ENCODE measurements at regions not wholly inside any gene's neighbourhood (a gene's known extent, or its start where the extent isn't known, plus 50 kb on each side); places are given as distances from the start of the nearest gene placed in this dataset.

GRCh38 chr5:103679873-103680272 lies 117.3 kb upstream of the NUDT12 start:
- TF ChIP-seq POLR2AphosphoS5 (IDR thresholded peaks at IDR 0.05; ENCODE audit: low read depth, low read length) (no peak), SIN3A (IDR thresholded peaks at IDR 0.05; ENCODE audit: borderline replicate concordance, insufficient read depth, low read length) (no peak), FOXP2 (optimal IDR thresholded peaks at IDR 0.05; ENCODE audit: borderline replicate concordance, extremely low read depth, extremely low read length, insufficient read depth) (no peak), TAF1 (IDR thresholded peaks at IDR 0.05; ENCODE audit: borderline replicate concordance, insufficient read depth, low read length) (no peak), REST (IDR thresholded peaks at IDR 0.05; ENCODE audit: insufficient read depth in 1 of 2, low read depth in 2 of 2, low read length in 2 of 2) (no peak)

GRCh38 chr5:103674739-103675138 lies 112.2 kb upstream of the NUDT12 start:
- no peak for TF ChIP-seq FOXP2 (optimal IDR thresholded peaks at IDR 0.05; ENCODE audit: borderline replicate concordance, extremely low read depth, extremely low read length, insufficient read depth)
- no peak for TF ChIP-seq REST (IDR thresholded peaks at IDR 0.05; ENCODE audit: insufficient read depth in 1 of 2, low read depth in 2 of 2, low read length in 2 of 2)
- no peak for TF ChIP-seq TAF1 (IDR thresholded peaks at IDR 0.05; ENCODE audit: borderline replicate concordance, insufficient read depth, low read length)
- no peak for TF ChIP-seq POLR2AphosphoS5 (IDR thresholded peaks at IDR 0.05; ENCODE audit: low read depth, low read length)
- no peak for TF ChIP-seq SIN3A (IDR thresholded peaks at IDR 0.05; ENCODE audit: borderline replicate concordance, insufficient read depth, low read length)

GRCh38 chr5:103674251-103674650 lies 111.7 kb upstream of the NUDT12 start:
- TF ChIP-seq FOXP2 (optimal IDR thresholded peaks at IDR 0.05; ENCODE audit: borderline replicate concordance, extremely low read depth, extremely low read length, insufficient read depth) (no peak), TAF1 (IDR thresholded peaks at IDR 0.05; ENCODE audit: borderline replicate concordance, insufficient read depth, low read length) (no peak), POLR2AphosphoS5 (IDR thresholded peaks at IDR 0.05; ENCODE audit: low read depth, low read length) (no peak), REST (IDR thresholded peaks at IDR 0.05; ENCODE audit: insufficient read depth in 1 of 2, low read depth in 2 of 2, low read length in 2 of 2) (no peak), SIN3A (IDR thresholded peaks at IDR 0.05; ENCODE audit: borderline replicate concordance, insufficient read depth, low read length) (no peak)

- TF ChIP-seq POLR2AphosphoS5 (IDR thresholded peaks at IDR 0.05; ENCODE audit: low read depth, low read length) = no peak
- TF ChIP-seq FOXP2 (optimal IDR thresholded peaks at IDR 0.05; ENCODE audit: borderline replicate concordance, extremely low read depth, extremely low read length, insufficient read depth) = no peak
- no peak for TF ChIP-seq TAF1 (IDR thresholded peaks at IDR 0.05; ENCODE audit: borderline replicate concordance, insufficient read depth, low read length)
- TF ChIP-seq SIN3A (IDR thresholded peaks at IDR 0.05; ENCODE audit: borderline replicate concordance, insufficient read depth, low read length) = no peak
- no peak for TF ChIP-seq REST (IDR thresholded peaks at IDR 0.05; ENCODE audit: insufficient read depth in 1 of 2, low read depth in 2 of 2, low read length in 2 of 2)
These were observed 107.0 kb upstream of the NUDT12 start for GRCh38 chr5:103669615-103670014.

- TF ChIP-seq REST (IDR thresholded peaks at IDR 0.05; ENCODE audit: insufficient read depth in 1 of 2, low read depth in 2 of 2, low read length in 2 of 2) = no peak
- TF ChIP-seq TAF1 (IDR thresholded peaks at IDR 0.05; ENCODE audit: borderline replicate concordance, insufficient read depth, low read length) = no peak
These were observed 105.7 kb upstream of the NUDT12 start for GRCh38 chr5:103668281-103668680.

Data from PFSK-1 (cell line).